GM21723 (cell line): ENCODE measurements at regions not wholly inside any gene's neighbourhood (a gene's known extent, or its start where the extent isn't known, plus 50 kb on each side); places are given as distances from the start of the nearest gene placed in this dataset.
A peak's percentile ranks its signal among the peaks of the same experiment; 100 is the strongest.

Experiments
- ATAC-seq: cut with Tn5 transposase; IDR thresholded peaks from one replicate; pipeline ENCODE4 v1.9.1; 2021; ENCODE audit warnings: mild to moderate bottlenecking, moderate library complexity; ENCODE audit not compliant: unreplicated experiment

- ATAC-seq: peak; percentile 60
Observed at GRCh38 chr7:96495751-96496216, 173.9 kb upstream of the SLC25A13 start.

DNA sequence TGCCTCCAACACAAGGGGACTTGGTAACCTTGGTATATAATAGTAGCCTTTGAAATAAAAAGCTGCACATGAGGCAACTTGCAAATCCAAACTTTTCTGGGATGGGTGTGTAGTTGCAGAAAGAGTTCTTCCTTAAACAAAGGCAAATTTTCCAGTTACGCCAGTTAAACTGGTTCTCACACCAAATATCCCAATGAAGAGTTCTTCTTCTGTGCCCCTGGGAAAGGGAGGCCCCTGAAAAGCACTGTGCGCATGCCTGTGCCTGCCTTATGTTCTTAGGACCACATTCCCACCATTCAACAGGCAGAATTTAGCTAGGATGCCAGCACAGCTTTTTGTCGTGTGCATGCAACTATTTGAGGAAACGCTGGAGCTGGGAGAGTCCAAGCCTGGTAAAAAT, 164.8 kb upstream of the SLC25A13 start:
- ATAC-seq: no peak

DNA sequence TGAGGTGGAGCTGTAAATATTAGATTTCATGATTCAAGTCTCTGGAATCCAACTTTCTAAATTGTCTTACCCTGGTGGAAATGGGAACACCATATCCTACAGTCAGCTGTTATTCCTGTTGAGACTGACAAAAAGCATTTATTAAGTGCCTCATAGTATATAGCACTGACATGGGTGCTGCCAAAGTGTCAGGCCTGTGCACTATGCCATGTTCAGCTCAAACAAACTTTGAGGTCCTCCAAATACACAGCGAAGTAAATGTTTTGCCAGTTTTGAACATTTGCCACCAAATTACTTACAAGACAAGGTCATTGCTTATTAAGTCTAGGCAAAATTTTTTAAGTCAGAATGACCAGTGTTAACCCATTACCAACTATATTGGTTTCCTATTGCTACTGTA, 162.9 kb upstream of the SLC25A13 start:
- no peak for ATAC-seq

- no peak for ATAC-seq
Observed at GRCh38 chr7:96484091-96484490, 162.2 kb upstream of the SLC25A13 start.

DNA sequence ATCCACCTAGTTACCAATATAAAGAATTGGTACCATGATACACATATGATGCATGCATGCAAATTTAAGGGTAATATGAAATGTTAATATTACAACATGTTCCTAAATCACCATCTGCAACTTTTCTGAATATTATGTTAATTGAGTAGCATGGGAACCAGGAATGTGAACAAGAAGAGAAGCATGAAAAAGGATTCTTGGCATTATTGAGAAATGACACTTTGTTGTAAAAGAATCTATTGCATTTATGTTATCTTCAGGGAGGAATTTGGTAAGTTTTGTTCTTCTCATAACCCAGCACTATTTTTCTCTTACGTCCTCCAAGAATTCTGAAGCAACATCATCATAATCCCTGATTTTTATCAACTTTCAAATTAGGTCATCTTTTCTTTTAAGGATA, 159.9 kb upstream of the SLC25A13 start:
- no peak for ATAC-seq

- ATAC-seq: no peak
Observed at GRCh38 chr7:96479015-96479645, 157.2 kb upstream of the SLC25A13 start.

DNA sequence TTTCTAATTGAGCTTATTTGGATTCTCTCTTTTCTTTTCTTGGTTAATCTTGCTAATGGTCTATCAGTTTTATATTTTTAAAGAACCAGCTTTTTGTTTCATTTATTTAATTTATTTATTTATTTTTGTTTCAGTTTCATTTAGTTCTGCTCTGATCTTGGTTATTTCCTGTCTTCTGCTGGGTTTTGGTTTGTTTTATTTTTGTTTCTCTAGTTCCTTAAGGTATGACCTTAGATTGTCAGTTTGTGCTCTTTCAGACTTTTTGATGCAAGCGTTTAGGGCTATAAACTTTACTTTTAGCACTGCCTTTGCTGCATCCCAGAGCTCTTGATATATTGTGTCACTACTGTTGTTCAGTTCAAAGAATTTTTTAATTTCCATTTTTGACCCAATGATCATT, 149.7 kb upstream of the SLC25A13 start:
- no peak for ATAC-seq

DNA sequence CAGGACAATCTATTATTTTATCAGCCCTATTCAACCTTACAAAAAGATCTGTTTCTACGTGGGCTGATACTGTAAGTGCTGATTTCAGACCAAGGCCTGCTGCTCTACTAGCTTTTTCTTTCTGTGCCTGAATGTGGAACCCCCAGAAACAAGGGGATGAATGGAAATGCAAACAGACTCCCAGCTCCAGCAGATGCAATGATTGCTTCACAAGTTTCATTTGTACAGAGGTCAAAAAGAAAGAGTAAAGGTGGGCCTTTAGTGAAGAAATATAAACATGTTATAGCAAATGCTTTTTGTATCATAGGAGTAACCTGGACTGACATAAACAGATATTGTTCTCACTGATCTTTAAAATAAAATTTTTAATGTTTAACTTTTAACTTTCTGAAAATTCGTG, 130.2 kb upstream of the SLC25A13 start:
- ATAC-seq: no peak

GRCh38 chr7:96449094-96449493, 127.2 kb upstream of the SLC25A13 start:
- no peak for ATAC-seq

- no peak for ATAC-seq
Observed at GRCh38 chr7:96447109-96447645, 125.3 kb upstream of the SLC25A13 start.

DNA sequence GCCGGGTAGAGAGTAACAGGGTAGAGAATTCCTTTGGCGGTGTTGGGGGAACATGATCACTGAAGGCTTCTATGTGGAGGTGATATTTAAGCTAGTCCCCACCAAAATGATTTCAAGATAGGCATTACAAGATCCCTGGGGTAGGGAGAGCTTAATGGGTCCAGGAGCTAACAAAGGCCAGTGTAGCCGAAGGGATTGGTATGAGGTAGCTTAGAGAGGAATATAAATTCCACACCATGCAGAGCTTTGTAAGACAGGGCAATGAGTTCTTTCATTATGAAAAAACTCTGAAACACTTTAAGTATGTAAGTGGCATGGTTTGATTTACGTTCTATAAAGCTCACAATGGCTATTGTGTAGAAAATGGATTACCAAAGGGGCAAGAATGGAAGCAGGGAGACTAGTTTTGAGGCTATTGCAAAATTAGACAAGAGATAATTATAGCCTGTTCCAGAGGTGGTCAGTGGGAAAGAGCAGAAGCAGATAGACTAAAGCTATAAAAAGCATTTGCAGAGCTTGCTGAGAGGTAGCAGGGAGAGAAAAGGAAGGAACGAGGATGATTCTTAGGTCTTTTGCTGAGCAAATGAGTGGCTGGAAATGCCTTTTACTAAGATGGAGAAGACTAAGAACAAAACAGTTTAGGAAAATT, 119.7 kb upstream of the SLC25A13 start:
- no peak for ATAC-seq

DNA sequence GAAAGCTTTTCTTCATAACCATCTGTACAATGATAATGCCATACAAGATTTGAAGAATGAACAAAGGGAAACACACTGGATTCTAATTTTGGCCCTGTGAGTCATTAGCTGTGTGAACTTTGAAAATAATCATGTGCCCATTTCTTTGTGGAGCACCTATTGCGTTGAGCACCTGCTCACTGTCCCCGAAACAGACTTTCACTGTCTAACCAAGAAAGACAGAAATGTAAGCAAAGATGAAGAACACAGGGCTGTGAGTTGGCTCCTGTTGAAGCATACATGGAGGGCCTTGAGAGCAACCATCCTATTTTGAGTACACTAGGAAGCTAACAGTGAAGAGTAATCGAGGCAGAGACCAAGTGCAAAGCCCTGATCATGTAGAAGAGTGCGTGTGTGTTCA, 118.4 kb upstream of the SLC25A13 start:
- no peak for ATAC-seq

- no peak for ATAC-seq
Observed at GRCh38 chr7:96436880-96437279, 115.0 kb upstream of the SLC25A13 start.

DNA sequence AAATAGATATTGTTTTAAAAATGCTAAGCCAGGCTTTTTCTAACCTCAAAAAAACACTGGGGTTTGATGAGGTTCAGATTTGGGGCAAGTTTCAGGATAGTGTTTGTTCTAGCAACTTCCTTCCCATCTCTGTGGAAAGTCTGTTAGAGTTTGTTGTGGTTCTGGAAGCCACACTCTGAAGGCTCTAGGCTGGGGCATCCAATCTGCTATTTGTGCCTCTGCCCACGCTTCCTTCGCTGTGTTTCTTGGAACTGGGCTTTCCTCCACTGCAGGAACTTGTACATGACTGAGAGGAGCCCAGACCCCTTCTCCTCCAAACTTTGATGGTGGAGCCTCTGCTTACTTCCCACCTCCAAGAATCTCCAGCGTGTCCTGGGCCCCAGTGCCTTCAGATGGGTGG, 108.5 kb upstream of the SLC25A13 start:
- no peak for ATAC-seq

DNA sequence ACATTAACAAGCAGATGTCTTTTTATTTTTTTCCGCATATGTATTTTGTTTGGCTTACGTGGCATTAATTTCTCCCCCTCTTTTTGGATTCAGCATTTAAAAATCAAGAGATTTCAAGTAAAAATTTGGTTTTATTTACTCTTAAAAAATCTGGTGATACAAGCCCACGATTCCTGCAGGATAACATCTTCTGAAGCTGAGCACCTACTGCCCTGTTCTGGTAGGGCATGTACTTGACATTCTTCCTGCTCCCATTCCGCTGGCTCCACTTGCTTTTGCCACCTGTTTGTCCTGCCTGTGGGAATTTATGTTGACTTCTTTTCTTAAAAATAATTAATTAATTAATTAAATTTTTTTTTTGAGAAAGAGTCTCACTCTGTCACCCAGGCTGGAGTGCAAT, 105.2 kb upstream of the SLC25A13 start:
- no peak for ATAC-seq

DNA sequence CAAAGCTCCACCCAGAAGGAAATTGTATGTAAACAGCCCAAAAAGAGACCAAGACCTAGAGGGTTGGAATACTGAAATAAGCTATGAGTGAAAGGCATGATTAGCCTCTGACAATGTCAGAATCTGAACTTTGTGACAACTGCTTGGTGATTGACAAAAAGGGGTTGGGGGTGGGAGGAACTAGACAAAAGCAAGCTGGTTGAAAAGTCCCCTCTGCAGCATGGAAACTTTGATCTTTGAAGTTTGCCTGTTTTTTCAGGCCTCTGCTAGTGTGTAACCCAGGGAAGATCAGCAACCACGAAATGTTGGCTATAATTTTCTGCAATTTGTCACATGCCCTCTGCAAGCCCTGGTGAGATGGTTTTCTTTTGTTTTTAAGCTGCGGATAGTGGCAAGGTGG, 104.8 kb upstream of the SLC25A13 start:
- no peak for ATAC-seq

GRCh38 chr7:96426027-96426426, 104.1 kb upstream of the SLC25A13 start:
- no peak for ATAC-seq

DNA sequence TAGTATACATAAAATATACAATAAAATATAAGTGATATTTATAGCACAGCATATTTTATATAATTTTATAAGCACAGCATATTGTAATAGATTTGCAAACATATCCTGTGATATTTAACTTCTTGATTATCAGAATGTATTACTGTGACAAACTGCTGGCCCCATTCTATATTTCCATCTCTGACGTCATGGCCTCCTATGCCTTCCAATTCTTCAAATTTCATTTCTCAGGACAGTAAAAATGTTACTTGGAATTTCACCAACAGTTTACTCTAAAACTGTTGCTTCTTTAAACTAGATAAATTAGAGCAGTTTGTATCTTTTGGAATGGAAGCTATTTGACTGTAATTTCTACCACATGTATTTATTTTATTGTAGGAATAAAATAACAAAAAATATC, 102.5 kb upstream of the SLC25A13 start:
- ATAC-seq: no peak

DNA sequence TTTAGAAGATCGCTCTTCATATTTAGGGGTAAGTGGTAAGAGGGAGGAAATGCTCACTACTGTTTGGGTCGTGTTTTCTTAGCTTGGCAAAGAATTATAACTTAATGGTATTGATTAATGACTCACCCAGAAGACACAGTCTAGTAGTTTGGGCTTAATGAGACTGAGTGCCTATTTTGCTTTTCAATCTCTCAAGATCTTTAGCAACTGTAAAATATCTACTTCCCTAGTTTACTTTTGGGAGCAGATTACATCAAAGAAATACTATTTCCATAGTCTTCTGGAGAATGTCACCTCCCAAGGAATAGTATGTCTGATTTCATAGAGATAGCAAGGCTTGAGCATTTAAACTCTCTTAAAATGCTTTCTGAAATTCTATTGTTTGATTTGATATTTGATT, 100.5 kb upstream of the SLC25A13 start:
- ATAC-seq: no peak

GRCh38 chr7:96418581-96418980, 96.7 kb upstream of the SLC25A13 start:
- ATAC-seq: no peak

DNA sequence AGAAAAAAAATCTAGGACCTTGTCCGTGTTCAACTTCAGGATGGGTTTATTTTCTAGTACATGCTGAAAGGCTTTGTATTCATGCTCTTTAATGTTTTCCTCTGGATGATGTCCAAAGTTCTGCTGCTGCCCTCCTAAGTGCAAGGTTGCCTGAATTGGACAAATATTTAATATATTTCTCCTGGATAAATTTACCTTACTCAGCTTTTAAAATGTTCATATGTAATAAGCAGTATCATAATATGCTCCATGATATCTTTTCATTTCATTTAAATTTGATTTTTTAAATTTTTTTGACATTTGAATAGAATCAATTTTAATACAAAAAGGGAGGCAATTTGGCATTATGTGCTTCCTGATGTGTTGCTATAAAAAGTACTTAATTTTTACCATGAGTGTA, 95.9 kb upstream of the SLC25A13 start:
- no peak for ATAC-seq

GRCh38 chr7:96416599-96416998, 94.7 kb upstream of the SLC25A13 start:
- no peak for ATAC-seq

GRCh38 chr7:96416116-96416515, 94.2 kb upstream of the SLC25A13 start:
- ATAC-seq: no peak
